HG02610 (cell line): ENCODE measurements at regions not wholly inside any gene's neighbourhood (a gene's known extent, or its start where the extent isn't known, plus 50 kb on each side); places are given as distances from the start of the nearest gene placed in this dataset.
A peak's percentile ranks its signal among the peaks of the same experiment; 100 is the strongest.
"Not testable (repeated sequence)": the region's sequence is repeated elsewhere in the genome, so short reads cannot be mapped to it uniquely, and the experiment has no call there.

Source experiments
- ATAC-seq: cut with Tn5 transposase; IDR thresholded peaks from one replicate; pipeline ENCODE4 v1.9.1; 2021; ENCODE audit warnings: mild to moderate bottlenecking, moderate library complexity; ENCODE audit not compliant: unreplicated experiment

- no peak for ATAC-seq
Measured at GRCh38 chr1:101463195-101463594, 226.4 kb downstream of the S1PR1 start.

GRCh38 chr1:101465941-101466340, 229.1 kb downstream of the S1PR1 start:
- ATAC-seq, result no peak

- no peak for ATAC-seq
Measured at GRCh38 chr1:101474039-101474665, 237.3 kb downstream of the S1PR1 start.

- no peak for ATAC-seq
Measured at GRCh38 chr1:101476541-101476940, 239.7 kb downstream of the S1PR1 start.

- ATAC-seq, result no peak
Measured at GRCh38 chr1:101479945-101480344, 243.1 kb downstream of the S1PR1 start.

GRCh38 chr1:101482306-101482705, 245.5 kb downstream of the S1PR1 start:
- ATAC-seq, result no peak

- no peak for ATAC-seq
Measured at GRCh38 chr1:101483982-101484688, 247.3 kb downstream of the S1PR1 start.

- ATAC-seq, result no peak
Measured at GRCh38 chr1:101484689-101485338, 248.0 kb downstream of the S1PR1 start.

- ATAC-seq, result no peak
Measured at GRCh38 chr1:101485712-101486111, 248.9 kb downstream of the S1PR1 start.

GRCh38 chr1:101492144-101492543, 255.3 kb downstream of the S1PR1 start:
- not testable (repeated sequence) for ATAC-seq

- not testable (repeated sequence) for ATAC-seq
Measured at GRCh38 chr1:101493920-101494319, 257.1 kb downstream of the S1PR1 start.

GRCh38 chr1:101496109-101496508, 259.3 kb downstream of the S1PR1 start:
- ATAC-seq, result no peak

GRCh38 chr1:101497881-101498559, 261.2 kb downstream of the S1PR1 start:
- ATAC-seq, result no peak

- ATAC-seq, result not testable (repeated sequence)
Measured at GRCh38 chr1:101504106-101504505, 267.3 kb downstream of the S1PR1 start.

GRCh38 chr1:101505240-101505639, 268.4 kb downstream of the S1PR1 start:
- not testable (repeated sequence) for ATAC-seq

GRCh38 chr1:101506541-101507164, 269.8 kb downstream of the S1PR1 start:
- ATAC-seq, result peak; percentile 61

- no peak for ATAC-seq
Measured at GRCh38 chr1:101507547-101507971, 270.7 kb downstream of the S1PR1 start.

GRCh38 chr1:101508913-101509312, 272.1 kb downstream of the S1PR1 start:
- ATAC-seq, result no peak

GRCh38 chr1:101509370-101509769, 272.6 kb downstream of the S1PR1 start:
- ATAC-seq, result no peak

- ATAC-seq, result no peak
Measured at GRCh38 chr1:101511202-101511891, 274.5 kb downstream of the S1PR1 start.
